ENCODE measurements at regions not wholly inside any gene's neighbourhood (a gene's known extent, or its start where the extent isn't known, plus 50 kb on each side); places are given as distances from the start of the nearest gene placed in this dataset.
"Not testable (repeated sequence)": the region's sequence is repeated elsewhere in the genome, so short reads cannot be mapped to it uniquely, and the experiment has no call there.

DNA sequence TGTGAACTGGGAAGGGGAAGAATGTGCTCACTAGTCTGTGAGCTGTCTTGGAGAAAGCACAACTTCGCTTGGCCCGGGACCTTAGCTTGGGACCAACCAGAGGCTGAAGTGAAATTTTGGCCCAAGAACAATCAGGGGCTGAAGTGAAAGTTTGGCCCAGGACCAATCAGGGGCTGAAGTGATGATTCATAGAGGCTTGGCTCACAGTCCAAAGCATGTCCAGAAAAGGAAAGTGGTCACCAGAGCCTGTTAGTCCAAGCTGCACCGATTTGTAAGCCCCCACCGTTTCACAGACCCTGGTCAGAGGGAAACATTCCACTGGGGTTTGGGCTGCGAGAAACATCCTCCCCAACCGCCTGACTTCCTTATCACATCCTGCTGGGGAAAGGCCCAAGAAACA is 763.3 kb downstream of the SPATA31A7 start:
- not testable (repeated sequence) for DNase-seq (ENCODE audit: low read depth)

DNA sequence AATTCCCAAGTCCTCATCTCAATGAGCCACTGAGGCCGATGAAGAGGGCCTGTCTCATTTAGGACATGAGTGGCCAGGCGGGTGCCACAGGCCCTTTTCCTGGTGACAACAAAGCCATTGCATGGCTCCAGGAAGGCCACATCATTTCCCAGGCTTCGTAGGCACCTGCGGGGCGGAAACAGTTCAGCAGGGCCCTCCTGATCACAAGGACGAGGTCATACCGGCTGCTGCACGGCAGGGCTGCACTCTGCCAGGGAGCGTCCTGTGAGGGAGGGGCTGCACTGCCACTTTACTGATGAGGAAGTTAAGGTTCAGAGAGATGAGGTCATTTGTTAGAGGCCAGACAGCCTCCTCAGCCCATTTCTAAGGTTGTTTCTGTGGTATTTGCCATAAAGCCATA is 781.8 kb downstream of the SPATA31A7 start:
- not testable (repeated sequence) for DNase-seq (ENCODE audit: low read depth)

GRCh38 chr9:61974501-61974900 is 784.7 kb downstream of the SPATA31A7 start:
- not testable (repeated sequence) for DNase-seq (ENCODE audit: low read depth)

DNA sequence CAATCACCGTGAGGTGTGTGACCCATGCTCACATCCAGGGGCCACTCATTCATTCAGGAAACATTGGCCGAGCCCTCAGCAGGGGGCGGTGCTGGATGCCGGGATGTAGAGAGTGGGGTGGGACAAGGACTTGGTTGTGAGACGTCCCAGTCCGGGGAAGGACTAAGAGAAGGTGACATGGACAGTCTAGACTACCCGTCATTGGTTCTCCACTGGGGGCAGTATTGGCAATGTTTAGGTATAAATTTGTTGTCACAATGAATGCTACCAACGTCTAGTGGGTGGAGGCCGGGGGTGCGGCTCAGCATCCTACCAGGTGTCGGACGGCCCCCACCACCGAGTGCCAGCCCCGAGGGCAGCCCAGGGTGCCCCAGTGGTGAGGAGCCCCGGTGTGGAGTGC is 786.5 kb downstream of the SPATA31A7 start:
- not testable (repeated sequence) for DNase-seq (ENCODE audit: low read depth)

DNA sequence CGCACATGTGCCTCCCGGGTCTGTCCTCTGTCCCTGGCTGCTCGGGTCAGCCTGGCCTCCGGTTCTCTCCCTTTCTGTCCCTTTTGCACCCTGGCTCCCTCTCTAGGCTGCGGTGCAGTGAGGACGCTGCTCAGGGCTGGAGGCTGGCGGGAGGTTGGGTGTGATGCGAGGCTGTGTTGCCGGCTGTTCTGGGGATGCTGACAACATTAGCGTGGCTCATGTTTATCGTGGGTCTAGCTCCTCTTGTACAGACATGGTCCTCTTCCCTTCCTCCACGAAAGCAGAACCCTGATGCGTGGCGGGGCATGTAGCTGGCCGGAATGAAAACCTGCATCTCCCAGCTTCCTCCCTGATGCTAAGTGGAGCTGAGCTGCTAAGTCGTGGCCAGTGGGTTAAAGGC is 792.9 kb downstream of the SPATA31A7 start:
- DNase-seq (ENCODE audit: low read depth) = not testable (repeated sequence)

DNA sequence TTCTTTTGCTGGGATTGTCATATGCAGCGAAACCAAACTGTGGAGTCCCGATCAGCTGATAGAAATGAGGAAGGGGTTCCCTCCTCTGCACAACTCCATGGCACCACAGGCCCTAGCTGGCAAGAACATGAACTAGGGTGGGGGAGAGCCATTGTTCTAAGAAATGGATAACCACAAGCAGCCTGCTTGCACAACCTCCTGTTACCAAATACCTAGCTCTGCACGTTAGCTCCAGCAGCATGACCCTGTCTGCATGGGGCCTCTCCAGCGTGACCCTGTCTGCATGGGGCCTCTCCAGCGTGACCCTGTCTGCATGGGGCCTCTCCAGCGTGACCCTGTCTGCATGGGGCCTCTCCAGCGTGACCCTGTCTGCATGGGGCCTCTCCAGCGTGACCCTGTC is 793.6 kb downstream of the SPATA31A7 start:
- DNase-seq (ENCODE audit: low read depth) = not testable (repeated sequence)

GRCh38 chr9:61983954-61984353 is 794.1 kb downstream of the SPATA31A7 start:
- not testable (repeated sequence) for DNase-seq (ENCODE audit: low read depth)

GRCh38 chr9:61984513-61984912 is 794.7 kb downstream of the SPATA31A7 start:
- DNase-seq (ENCODE audit: low read depth) = not testable (repeated sequence)

DNA sequence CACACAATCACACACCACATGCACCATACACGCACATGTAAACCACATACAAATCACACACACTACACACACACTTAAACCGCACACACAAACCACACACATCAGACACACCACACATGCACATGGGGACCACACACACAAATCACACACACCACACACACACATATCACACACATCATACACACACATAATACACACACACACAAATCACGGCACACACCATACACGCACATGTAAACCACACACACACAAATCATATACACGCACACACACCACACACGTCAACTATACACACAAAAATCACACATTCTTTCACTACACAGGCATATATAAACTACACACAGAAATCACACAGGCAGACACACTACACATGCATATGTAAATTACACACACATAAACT is 802.3 kb downstream of the SPATA31A7 start:
- not testable (repeated sequence) for DNase-seq (ENCODE audit: low read depth)

DNA sequence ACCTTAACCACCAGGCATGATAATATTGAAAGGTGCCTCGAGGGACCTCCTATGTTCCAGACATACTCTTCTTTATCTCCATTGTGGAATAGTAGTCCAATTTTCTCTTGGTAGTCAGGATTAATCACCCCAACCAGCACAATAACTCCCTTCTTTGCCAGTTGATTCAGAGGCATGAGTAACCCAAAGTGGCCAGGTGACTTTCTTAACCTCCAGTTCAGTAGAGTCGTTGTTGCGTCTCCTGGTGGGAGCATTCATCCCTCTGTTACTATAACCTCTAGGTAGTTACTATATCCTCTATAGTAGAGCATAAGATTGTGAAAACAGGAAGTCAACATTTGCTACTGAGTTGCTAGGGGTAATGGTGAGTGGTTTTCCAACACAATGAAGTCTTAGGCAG is 842.6 kb downstream of the SPATA31A7 start:
- not testable (repeated sequence) for DNase-seq (ENCODE audit: low read depth)

- DNase-seq (ENCODE audit: low read depth) = not testable (repeated sequence)
Observed at GRCh38 chr9:62038260-62038659, 848.4 kb downstream of the SPATA31A7 start.

GRCh38 chr9:62058155-62058554 is 868.3 kb downstream of the SPATA31A7 start:
- DNase-seq (ENCODE audit: low read depth) = peak; percentile 9

- not testable (repeated sequence) for DNase-seq (ENCODE audit: low read depth)
Observed at GRCh38 chr9:62071043-62071442, 881.2 kb downstream of the SPATA31A7 start.

GRCh38 chr9:62073401-62073800 is 883.6 kb downstream of the SPATA31A7 start:
- not testable (repeated sequence) for DNase-seq (ENCODE audit: low read depth)

DNA sequence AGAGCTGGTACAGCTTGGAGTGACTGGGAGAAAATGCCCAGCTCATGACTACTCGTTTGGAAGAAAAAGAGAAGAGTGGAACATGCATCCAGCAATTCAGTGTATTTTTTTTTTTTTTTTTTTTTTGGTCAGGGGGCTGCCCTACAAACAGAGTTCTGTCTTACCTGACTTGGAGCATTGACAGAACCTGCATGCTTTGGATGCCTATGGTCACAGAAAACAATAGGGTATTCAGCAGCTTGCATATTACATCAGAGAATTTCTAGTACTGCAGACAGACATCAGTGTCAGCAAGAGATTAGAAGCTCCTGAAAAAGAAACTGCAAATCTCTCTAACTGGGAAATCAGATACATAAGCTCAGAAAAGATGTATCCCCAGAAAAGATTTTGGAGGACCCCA is 894.4 kb downstream of the SPATA31A7 start:
- not testable (repeated sequence) for DNase-seq (ENCODE audit: low read depth)

DNA sequence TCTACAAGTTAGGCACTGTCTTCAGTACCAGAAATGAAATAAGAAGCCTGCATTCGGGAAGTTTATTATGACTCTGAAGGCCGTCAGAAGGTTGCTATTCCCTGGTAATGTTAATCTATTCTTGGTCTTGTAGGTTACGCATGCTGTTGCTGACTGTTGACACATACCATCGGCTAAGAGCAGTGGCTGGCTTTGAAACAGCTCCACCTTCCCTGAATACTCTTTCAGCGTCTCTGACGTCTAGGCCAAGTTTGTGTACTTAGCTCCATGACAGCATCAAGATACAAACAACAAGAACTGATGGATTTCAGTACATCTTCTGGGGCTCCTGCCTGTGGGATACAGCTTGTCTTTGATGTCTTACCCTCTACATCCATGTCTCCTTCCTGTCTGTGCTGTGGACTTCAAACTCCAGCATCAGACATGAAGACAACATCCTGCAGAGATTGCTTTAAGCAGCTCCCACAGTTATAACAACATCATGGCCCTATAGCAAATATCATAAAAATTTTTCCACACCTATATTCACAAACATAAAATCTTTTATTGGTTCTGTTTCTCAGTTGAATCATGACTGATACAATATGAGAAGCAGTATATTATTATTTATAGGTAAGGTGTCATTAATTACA is 906.0 kb downstream of the SPATA31A7 start:
- not testable (repeated sequence) for DNase-seq (ENCODE audit: low read depth)

GRCh38 chr9:62110486-62110885 is 920.6 kb downstream of the SPATA31A7 start:
- not testable (repeated sequence) for DNase-seq (ENCODE audit: low read depth)

- not testable (repeated sequence) for DNase-seq (ENCODE audit: low read depth)
Observed at GRCh38 chr9:62116951-62117640, 927.3 kb downstream of the SPATA31A7 start.

GRCh38 chr9:62119656-62120055 is 929.8 kb downstream of the SPATA31A7 start:
- DNase-seq (ENCODE audit: low read depth) = not testable (repeated sequence)

GRCh38 chr9:62125631-62126611 is 936.1 kb downstream of the SPATA31A7 start:
- DNase-seq (ENCODE audit: low read depth) = not testable (repeated sequence)

- DNase-seq (ENCODE audit: low read depth) = not testable (repeated sequence)
Observed at GRCh38 chr9:62135022-62135421, 945.2 kb downstream of the SPATA31A7 start.

GRCh38 chr9:62145648-62146047 is 955.8 kb downstream of the SPATA31A7 start:
- DNase-seq (ENCODE audit: low read depth) = not testable (repeated sequence)
